HepG2 (cell line): ENCODE measurements at regions not wholly inside any gene's neighbourhood (a gene's known extent, or its start where the extent isn't known, plus 50 kb on each side); places are given as distances from the start of the nearest gene placed in this dataset.

Experiments used
- ATAC-seq: fragments of 200-7000 bp; cut with Tn5 transposase; 3 replicates; pipeline ENCODE4 v1.9.1; 2020; ENCODE audit warnings: mild to moderate bottlenecking, moderate library complexity
- BruUV-seq: library from RNA; stranded (reverse); fragments of 400-500 nt; replicated peaks from 2 replicates; lab custom pipeline; 2021; lab: Mats Ljungman, UMichigan
- CTCF ChIA-PET: fragments of 300-600 bp; formaldehyde crosslinking; extraction: SDS; loops from one replicate; lab custom pipeline; 2021; ENCODE audit warnings: low total read pairs, inconsistent platforms, low intra/inter-chr PET ratio; lab: Yijun Ruan, JAX
- POLR2A ChIA-PET: fragments of 350-600 bp; sonication (Branson Sonifier 250); formaldehyde crosslinking; loops from one replicate; lab custom pipeline; 2020; ENCODE audit warnings: antibody characterized with exemption, inconsistent platforms; lab: Yijun Ruan, JAX
- DNase-seq: peaks from one replicate; pipeline ENCODE4 v3.0.0-alpha.2; 2015; ENCODE audit warnings: low spot score
- FAIRE-seq: peaks from 3 replicates; lab custom pipeline; 2011; peaks lifted over from hg19 to GRCh38; lab: Jason Lieb, UNC
- H2AFZ ChIP-seq: one replicate; pipeline ENCODE4 v1.6.1; 2011; ENCODE audit warnings: low read length, inconsistent platforms
- H3K27ac ChIP-seq: fragments of 300-600 bp; 3 replicates; pipeline ENCODE4 v1.8.0; 2011; ENCODE audit warnings: mixed run types, mild to moderate bottlenecking, mixed read lengths, low read length, inconsistent platforms; ENCODE audit not compliant: insufficient read depth; ENCODE audit errors: extremely low read length
- H3K27me3 ChIP-seq, 2 experiments: fragments of 200-600 bp in 1 of 2; 2 replicates in 1 of 2; 3 replicates in 1 of 2; pipeline versions ENCODE4 v1.6.0 to v1.8.0; 2011; ENCODE audit warnings: low read length in 2 of 2, mild to moderate bottlenecking in 2 of 2, moderate library complexity in 2 of 2, inconsistent platforms in 1 of 2; ENCODE audit not compliant: insufficient read depth in 2 of 2, control insufficient read depth in 1 of 2
- H3K36me3 ChIP-seq, 2 experiments: fragments of 200-600 bp in 1 of 2; replicated peaks in 1 of 2; 2 replicates in 1 of 2; 3 replicates in 1 of 2; pipeline versions ENCODE4 v1.5.1 to v1.8.0; 2011; ENCODE audit warnings: low read length in 2 of 2, inconsistent platforms in 1 of 2; ENCODE audit not compliant: insufficient read depth in 2 of 2, control insufficient read depth in 1 of 2
- H3K4me1 ChIP-seq: 2 replicates; pipeline ENCODE4 v1.5.1; 2012; ENCODE audit warnings: low read length, inconsistent platforms; ENCODE audit not compliant: insufficient read depth
- H3K4me2 ChIP-seq: 2 replicates; pipeline ENCODE4 v1.6.0; 2011; ENCODE audit warnings: low read depth, low read length, inconsistent platforms
- H3K4me3 ChIP-seq, 3 experiments: fragments of 200-600 bp in 1 of 3; sonication (generic), shearing (Covaris generic) in 1 of 3; replicated peaks in 1 of 3; 2 replicates each; pipeline ENCODE4 v1.5.1; 2011 to 2016; ENCODE audit warnings: low read length in 3 of 3, inconsistent platforms in 2 of 3, low read depth in 2 of 3, mild to moderate bottlenecking in 2 of 3, control low read depth in 1 of 3, mixed read lengths in 1 of 3; ENCODE audit not compliant: insufficient read depth in 1 of 3
- H3K79me2 ChIP-seq: one replicate; pipeline ENCODE4 v1.6.1; 2011; ENCODE audit warnings: low read length, inconsistent platforms; ENCODE audit not compliant: insufficient read depth
- H3K9ac ChIP-seq: 2 replicates; pipeline ENCODE4 v1.6.0; 2011; ENCODE audit warnings: mild to moderate bottlenecking, low read depth, low read length, inconsistent platforms; ENCODE audit not compliant: insufficient read depth
- H3K9me3 ChIP-seq: 2 replicates; pipeline ENCODE4 v1.5.1; 2012; ENCODE audit warnings: mild to moderate bottlenecking, low read length
- H4K20me1 ChIP-seq: 2 replicates; pipeline ENCODE4 v1.6.0; 2011; ENCODE audit warnings: inconsistent platforms, mild to moderate bottlenecking, low read length, moderate library complexity; ENCODE audit not compliant: insufficient read depth
- DPF2 ChIP-seq: sonication (generic); formaldehyde crosslinking; IDR thresholded peaks from 2 replicates; pipeline ENCODE4 v1.4.0; 2020; ENCODE audit warnings: mild to moderate bottlenecking, low read depth, missing genetic modification reagents, borderline replicate concordance
- HNF4G ChIP-seq, 2 experiments: sonication (generic) in 1 of 2; formaldehyde crosslinking in 1 of 2; IDR thresholded peaks; 2 replicates each; pipeline versions ENCODE4 v1.4.0 to v1.6.1; 2011 to 2020; ENCODE audit warnings: borderline replicate concordance in 2 of 2, low read depth in 2 of 2, mild to moderate bottlenecking in 2 of 2, low read length in 1 of 2, missing genetic modification reagents in 1 of 2, moderate library complexity in 1 of 2
- TIGD3 ChIP-seq: sonication (generic); formaldehyde crosslinking; IDR thresholded peaks from 2 replicates; pipeline ENCODE4 v1.5.1; 2020; ENCODE audit warnings: mild to moderate bottlenecking, missing genetic modification reagents, borderline replicate concordance
- ZNF160 ChIP-seq: sonication (generic); formaldehyde crosslinking; IDR thresholded peaks from 2 replicates; pipeline ENCODE4 v1.8.0; 2022; ENCODE audit warnings: mild to moderate bottlenecking, inconsistent platforms, missing genetic modification reagents
- WGBS: methylation state at CpG from one replicate; pipeline ENCODE4 v1.1.6; 2017; ENCODE audit warnings: low lambda C conversion rate; 5-methylcytosine and 5-hydroxymethylcytosine counted together
- in situ Hi-C: cut with HindIII; loops from 2 replicates; pipeline ENCODE4 v1.10.0; 2017; ENCODE audit warnings: low pct_unique_long_range_greater_than_20kb; ENCODE audit not compliant: extremely low pct_ligation_motif_present
- intact Hi-C: fragments of 100-400 bp; cut with micrococcal nuclease; formaldehyde crosslinking; loops from one replicate; pipeline ENCODE4 v1.10.0; 2022; ENCODE audit not compliant: unreplicated experiment
- small RNA-seq, 3 experiments: library from RNA; depleted of rRNA; stranded (forward); fragments of <200 nt; gene quantifications; one replicate each; pipeline ENCODE3, GENCODE V24; 2012; ENCODE audit warnings: low read depth in 2 of 3, low replicate concordance in 1 of 3; ENCODE audit not compliant: insufficient read length in 3 of 3, insufficient read depth in 2 of 3
- TF ChIP-seq, protein P1 (sequence below): sonication (generic); formaldehyde crosslinking; IDR thresholded peaks from 2 replicates; pipeline ENCODE4 v1.4.0; 2020; ENCODE audit warnings: mild to moderate bottlenecking, missing genetic modification reagents

GRCh38 chrX:141314441-141314840, 72.1 kb upstream of the SPANXC start (continued):
- TF ChIP-seq DPF2 (CRISPR knock-in tag) (no peak), ZNF160 (CRISPR knock-in tag) (no peak)
- TF ChIP-seq, protein P1, sequence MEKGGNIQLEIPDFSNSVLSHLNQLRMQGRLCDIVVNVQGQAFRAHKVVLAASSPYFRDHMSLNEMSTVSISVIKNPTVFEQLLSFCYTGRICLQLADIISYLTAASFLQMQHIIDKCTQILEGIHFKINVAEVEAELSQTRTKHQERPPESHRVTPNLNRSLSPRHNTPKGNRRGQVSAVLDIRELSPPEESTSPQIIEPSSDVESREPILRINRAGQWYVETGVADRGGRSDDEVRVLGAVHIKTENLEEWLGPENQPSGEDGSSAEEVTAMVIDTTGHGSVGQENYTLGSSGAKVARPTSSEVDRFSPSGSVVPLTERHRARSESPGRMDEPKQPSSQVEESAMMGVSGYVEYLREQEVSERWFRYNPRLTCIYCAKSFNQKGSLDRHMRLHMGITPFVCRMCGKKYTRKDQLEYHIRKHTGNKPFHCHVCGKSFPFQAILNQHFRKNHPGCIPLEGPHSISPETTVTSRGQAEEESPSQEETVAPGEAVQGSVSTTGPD = no peak

GRCh38 chrX:141301017-141301416, 58.7 kb upstream of the SPANXC start:
- Histone ChIP-seq H4K20me1 (no peaks in the 10 kb centered on the region), H3K9me3 (peaks cover 14% of the 10 kb centered on the region), H3K4me2 (no peak overlapping the region), H3K4me3 (no peak overlapping the region), H3K9ac (no peak overlapping the region), H3K4me1 (no peaks in the 10 kb centered on the region), H3K79me2 (no peaks in the 10 kb centered on the region), H2AFZ (no peak overlapping the region), H3K27ac (no peak overlapping the region), H3K36me3 (no peaks in the 10 kb centered on the region), H3K27me3 (no peaks in the 10 kb centered on the region)
- TF ChIP-seq TIGD3 (CRISPR knock-in tag) (no peak), HNF4G (IDR thresholded peaks at IDR 0.05; ENCODE audit: borderline replicate concordance, low read depth, low read length) (no peak), HNF4G (CRISPR knock-in tag; IDR thresholded peaks at IDR 0.05; ENCODE audit: borderline replicate concordance, low read depth) (no peak)
- 31% methylated on average over 3 of the region's 5 CpGs for WGBS
- in situ Hi-C loops = no loop called here
- intact Hi-C loops = no loop called here
- CTCF ChIA-PET = no interaction called here
- FAIRE-seq (no peak), ATAC-seq (no peak), DNase-seq (no peak)
- BruUV-seq = no TSS peak
- POLR2A ChIA-PET = no interaction called here

Small RNAs in the stretch of these regions (small RNA-seq; reads per million reads assigned to genes)
- gene AC234779.1 = 0 reads per million in 3 experiments
